Lung (tissue), 11 donors: ENCODE measurements at regions not wholly inside any gene's neighbourhood (a gene's known extent, or its start where the extent isn't known, plus 50 kb on each side); places are given as distances from the start of the nearest gene placed in this dataset.
A peak's percentile ranks its signal among the peaks of the same experiment; 100 is the strongest.
"Not testable (repeated sequence)": the region's sequence is repeated elsewhere in the genome, so short reads cannot be mapped to it uniquely, and the experiment has no call there.

Experiments
- ATAC-seq: fragments of 200-7000 bp; cut with Tn5 transposase; one replicate; pipeline ENCODE4 v1.9.1; 2020; ENCODE audit warnings: moderate number of reproducible peaks; ENCODE audit not compliant: insufficient read depth, low FRiP score
- DNase-seq, 3 donors: peaks; one replicate each; pipeline ENCODE4 v3.0.0-alpha.2; 2013 to 2017
- H3K27ac ChIP-seq, 2 donors: one replicate each; pipeline ENCODE4 v1.5.1; 2013; ENCODE audit warnings: mild to moderate bottlenecking in 2 of 2, moderate library complexity in 2 of 2, control low read depth in 1 of 2, inconsistent platforms in 1 of 2, low read depth in 1 of 2, low read length in 1 of 2
- H3K27me3 ChIP-seq, 3 donors: one replicate each; pipeline ENCODE4 v1.5.1; 2013; ENCODE audit warnings: low read length in 2 of 3; ENCODE audit not compliant: control insufficient read depth in 3 of 3, insufficient read depth in 3 of 3
- H3K36me3 ChIP-seq, 4 donors: one replicate each; pipeline ENCODE4 v1.5.1; 2013; ENCODE audit warnings: low read length in 4 of 4, mild to moderate bottlenecking in 1 of 4, moderate library complexity in 1 of 4; ENCODE audit not compliant: control insufficient read depth in 4 of 4, insufficient read depth in 4 of 4
- H3K4me1 ChIP-seq, 5 donors: one replicate each; pipeline ENCODE4 v1.5.1; 2013; ENCODE audit warnings: low read length in 5 of 5, mild to moderate bottlenecking in 2 of 5, moderate library complexity in 1 of 5; ENCODE audit not compliant: control insufficient read depth in 5 of 5, insufficient read depth in 5 of 5
- H3K4me3 ChIP-seq: one replicate; pipeline ENCODE4 v1.5.1; 2013; ENCODE audit warnings: mild to moderate bottlenecking, control low read depth, moderate library complexity
- H3K9ac ChIP-seq, 2 donors: one replicate each; pipeline ENCODE4 v1.5.1; 2013; ENCODE audit warnings: low read length in 2 of 2, control low read depth in 1 of 2; ENCODE audit not compliant: insufficient read depth in 1 of 2
- H3K9me3 ChIP-seq, 4 donors: one replicate each; pipeline ENCODE4 v1.5.1; 2013; ENCODE audit warnings: low read length in 3 of 4, mild to moderate bottlenecking in 1 of 4, moderate library complexity in 1 of 4; ENCODE audit not compliant: control insufficient read depth in 4 of 4, insufficient read depth in 3 of 4
- CTCF ChIP-seq: IDR thresholded peaks from 2 replicates; pipeline ENCODE4 v1.5.1; 2012; ENCODE audit warnings: mild to moderate bottlenecking; ENCODE audit errors: control extremely low read depth, extremely low read depth
- WGBS, 2 donors: extraction: QIAGEN DNeasy Blood & Tissue Kit; methylation state at CpG; one replicate each; pipeline ENCODE4 v1.1.7; 2013; 5-methylcytosine and 5-hydroxymethylcytosine counted together
- donor health status: control.
- donor health status: control.
- donor health status: Bipolar disorder and iron deficiency.
- donor health status: healthy.
- donor health status: DM: yes; HTN: yes; CAD: no.

DNA sequence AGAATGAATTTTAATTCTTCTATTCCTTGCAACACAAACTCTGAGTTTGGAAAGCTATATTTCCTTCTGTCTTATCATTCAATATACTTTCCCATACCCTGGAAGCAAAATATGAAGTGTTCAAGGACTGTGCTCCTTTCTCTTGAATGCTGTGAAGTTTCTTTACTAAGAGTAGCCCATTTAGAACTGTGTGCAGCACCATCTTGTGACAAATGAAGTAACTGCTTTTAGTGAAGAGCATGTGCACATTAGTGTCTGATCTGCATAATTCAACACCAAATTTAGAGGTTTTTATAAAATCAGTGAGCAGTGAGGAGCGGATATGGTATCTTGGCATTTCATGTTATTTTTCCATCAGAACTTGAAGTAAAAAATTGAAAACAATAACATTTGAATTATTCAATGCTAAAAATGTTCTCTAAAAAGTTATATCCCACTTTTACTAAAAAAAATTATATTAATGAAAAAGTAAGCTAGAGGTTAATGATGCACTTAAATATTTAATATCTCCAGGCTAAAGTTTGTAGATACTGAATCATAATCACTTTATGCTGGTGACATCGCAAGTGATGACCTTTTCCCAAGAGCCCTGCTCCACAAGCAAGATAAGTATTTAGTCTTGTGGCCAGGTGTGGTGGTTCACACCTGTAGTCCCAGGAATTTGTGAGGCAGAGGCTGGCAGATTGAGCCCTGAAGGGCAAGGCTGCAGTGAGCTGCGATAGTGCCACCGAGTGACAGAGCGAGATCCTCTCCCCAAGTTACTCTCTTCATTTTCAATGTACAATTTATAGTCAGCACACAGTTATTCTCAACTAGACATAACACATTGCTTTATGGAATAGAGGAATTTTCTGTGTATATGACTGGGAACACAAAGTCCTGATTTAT, 108.8 kb upstream of the PCLO start:
- no peak overlapping the region for H3K9ac ChIP-seq
- ATAC-seq (peak; percentile 58), DNase-seq (peak in 2 of 3 donors; percentile 66 to 68)
- peaks cover 0 to 11% (median 0%) of the 10 kb centered on the region in 5 donors for H3K4me1 ChIP-seq
- H3K9me3 ChIP-seq: no peaks in the 10 kb centered on the region
- H3K27me3 ChIP-seq: no peaks in the 10 kb centered on the region
- no peak overlapping the region for H3K4me3 ChIP-seq
- 81% methylated on average over 5 of the region's 5 CpGs for WGBS, 2 donors
- H3K27ac ChIP-seq: no peak overlapping the region
- no peaks in the 10 kb centered on the region for H3K36me3 ChIP-seq
- TF ChIP-seq CTCF: no peak

DNA sequence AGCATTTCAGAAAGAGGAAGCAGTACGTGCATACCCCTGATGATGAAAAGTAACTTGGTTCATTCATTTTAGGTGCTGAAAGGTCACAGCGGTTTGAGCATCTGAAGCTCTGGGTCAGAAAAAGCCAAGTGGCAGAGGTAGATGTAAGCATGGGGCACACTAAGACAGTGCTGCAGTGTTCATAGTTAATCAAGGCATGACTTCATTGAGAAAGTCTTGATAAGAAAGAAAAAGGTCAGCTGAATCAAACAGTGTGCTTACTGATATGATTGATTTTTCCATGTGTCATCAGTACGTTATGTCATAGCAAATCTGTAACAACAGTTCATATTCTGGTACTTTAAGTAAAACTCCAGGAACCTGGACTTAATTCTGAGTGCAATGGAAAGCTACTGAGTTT, 107.7 kb upstream of the PCLO start:
- Histone ChIP-seq H3K27ac (no peak overlapping the region), H3K4me1 (peaks cover 0 to 11% (median 0%) of the 10 kb centered on the region in 5 donors), H3K9me3 (no peaks in the 10 kb centered on the region), H3K4me3 (no peak overlapping the region), H3K27me3 (no peaks in the 10 kb centered on the region), H3K36me3 (no peaks in the 10 kb centered on the region), H3K9ac (no peak overlapping the region)
- DNase-seq (no peak), ATAC-seq (no peak)
- TF ChIP-seq CTCF: no peak
- 54 to 64% methylated on average over 3 of the region's 3 CpGs for WGBS, 2 donors

- H3K4me1 ChIP-seq: peaks cover 0 to 11% (median 0%) of the 10 kb centered on the region in 5 donors
- whole genome bisulfite sequencing, 2 donors: 45 to 72% methylated on average over 2 of the region's 2 CpGs
- H3K9ac ChIP-seq: no peak overlapping the region
- H3K27me3 ChIP-seq: no peaks in the 10 kb centered on the region
- H3K36me3 ChIP-seq: no peaks in the 10 kb centered on the region
- no peak overlapping the region for H3K4me3 ChIP-seq
- no peak overlapping the region for H3K27ac ChIP-seq
- TF ChIP-seq CTCF: no peak
- peak; percentile 54 to 80 (median 76) for DNase-seq
- no peak for ATAC-seq
- no peaks in the 10 kb centered on the region for H3K9me3 ChIP-seq
These were observed 104.5 kb upstream of the PCLO start for GRCh38 chr7:83267141-83267631.

DNA sequence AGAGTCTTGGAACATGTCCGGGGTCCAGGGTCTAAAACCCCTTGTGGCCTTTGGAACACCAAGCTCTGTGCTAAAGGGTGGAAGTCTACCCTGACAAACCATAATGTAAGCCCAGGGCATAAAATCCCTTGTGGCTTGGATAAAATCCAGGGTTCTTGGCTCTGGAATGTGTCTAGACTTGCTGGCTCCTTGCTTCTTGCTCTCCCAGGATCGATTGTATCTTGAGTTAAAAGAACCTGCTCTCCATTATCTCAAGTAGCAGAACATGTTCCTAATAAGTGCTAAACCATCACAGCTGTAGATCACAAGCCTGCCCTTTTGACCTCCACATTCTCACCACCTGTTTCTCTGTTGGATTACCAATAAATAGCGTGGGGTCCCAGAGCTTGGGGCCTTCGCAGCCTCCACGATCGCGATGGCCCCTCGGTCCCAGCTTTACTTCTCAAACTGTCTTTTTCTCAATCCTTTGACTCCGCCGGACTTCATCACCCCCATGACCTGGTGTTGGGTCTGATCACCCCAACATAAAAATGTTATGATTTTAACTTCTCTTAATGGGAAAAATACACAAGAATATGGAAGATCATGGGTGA, 100.9 kb upstream of the PCLO start:
- not testable (repeated sequence) for H3K27ac ChIP-seq, DNase-seq, H3K9me3 ChIP-seq, H3K27me3 ChIP-seq, H3K4me3 ChIP-seq, H3K9ac ChIP-seq, H3K36me3 ChIP-seq, ATAC-seq
- peaks cover 0 to 11% (median 0%) of the 10 kb centered on the region in 5 donors for H3K4me1 ChIP-seq
- WGBS, 2 donors: 86 to 91% methylated on average over 10 of the region's 10 CpGs
